B cell (primary cell): ENCODE measurements at regions not wholly inside any gene's neighbourhood (a gene's known extent, or its start where the extent isn't known, plus 50 kb on each side); places are given as distances from the start of the nearest gene placed in this dataset.

Source experiments
- ATAC-seq: fragments of 200-7000 bp; cut with Tn5 transposase; one replicate; pipeline ENCODE4 v1.10.0; 2021; ENCODE audit warnings: low read depth, mild to moderate bottlenecking, moderate number of reproducible peaks, moderate library complexity
- CTCF ChIA-PET: fragments of 350-600 bp; sonication (Branson Sonifier 250); formaldehyde crosslinking; loops from one replicate; lab custom pipeline; 2021; ENCODE audit warnings: antibody characterized with exemption, inconsistent platforms; lab: Charles Lee
- POLR2A ChIA-PET: fragments of 350-600 bp; sonication (Branson Sonifier 250); formaldehyde crosslinking; loops from one replicate; lab custom pipeline; 2021; ENCODE audit warnings: antibody characterized with exemption; lab: Charles Lee
- DNase-seq: peaks from one replicate; pipeline ENCODE4 v3.0.0; 2013
- H2AFZ ChIP-seq: 2 replicates; pipeline ENCODE4 v1.6.1; 2012; ENCODE audit warnings: mild to moderate bottlenecking, low read depth, low read length; ENCODE audit not compliant: insufficient read depth, poor library complexity, severe bottlenecking
- H3K27ac ChIP-seq, 2 donors: 1 replicate in 1 of 2; 2 replicates in 1 of 2; pipeline ENCODE4 v1.5.1; 2012 to 2013; ENCODE audit warnings: low read length in 2 of 2, mild to moderate bottlenecking in 2 of 2, moderate library complexity in 1 of 2
- H3K27me3 ChIP-seq, 4 experiments: fragments of 200-600 bp in 1 of 4; sonication (generic) in 1 of 4; replicated peaks in 1 of 4; 1 replicate in 2 of 4; 2 replicates in 2 of 4; pipeline versions ENCODE4 v1.6.1 to v1.7.0; 2013 to 2016; ENCODE audit warnings: low read length in 3 of 4, mild to moderate bottlenecking in 2 of 4, mixed read lengths in 1 of 4, moderate library complexity in 1 of 4; ENCODE audit not compliant: insufficient read depth in 4 of 4, control insufficient read depth in 3 of 4; ENCODE audit errors: control extremely low read depth in 1 of 4
- H3K36me3 ChIP-seq, 2 experiments: replicated peaks in 1 of 2; 1 replicate in 1 of 2; 2 replicates in 1 of 2; pipeline versions ENCODE4 v1.6.1 to v1.7.1; 2013; ENCODE audit warnings: low read length in 1 of 2; ENCODE audit not compliant: insufficient read depth in 2 of 2, control insufficient read depth in 1 of 2; ENCODE audit errors: control extremely low read depth in 1 of 2, extremely low read depth in 1 of 2
- H3K4me1 ChIP-seq, 2 donors: fragments of 200-600 bp in 1 of 2; sonication (generic) in 1 of 2; 1 replicate in 1 of 2; 2 replicates in 1 of 2; pipeline versions ENCODE4 v1.5.1 to v1.6.1; 2013 to 2017; ENCODE audit warnings: low read length in 2 of 2; ENCODE audit not compliant: control insufficient read depth in 2 of 2, insufficient read depth in 2 of 2
- H3K4me2 ChIP-seq: replicated peaks from 2 replicates; pipeline ENCODE3; 2012; ENCODE audit warnings: mild to moderate bottlenecking, low read depth, low read length; ENCODE audit not compliant: poor library complexity, severe bottlenecking
- H3K4me3 ChIP-seq, 5 experiments: fragments of 200-600 bp in 1 of 5; sonication (generic) in 1 of 5; 1 replicate in 3 of 5; 2 replicates in 2 of 5; pipeline versions ENCODE4 v1.5.1 to v1.7.0; 2011 to 2016; ENCODE audit warnings: low read length in 4 of 5, mild to moderate bottlenecking in 4 of 5, low read depth in 2 of 5, control low read depth in 1 of 5, moderate library complexity in 1 of 5; ENCODE audit not compliant: insufficient read depth in 1 of 5; ENCODE audit errors: control extremely low read depth in 1 of 5, extremely low read depth in 1 of 5
- H3K79me2 ChIP-seq: fragments of 200-600 bp; sonication (generic); one replicate; pipeline ENCODE4 v1.6.0; 2016; ENCODE audit warnings: low read length; ENCODE audit not compliant: control insufficient read depth, insufficient read depth
- H3K9ac ChIP-seq: fragments of 200-600 bp; sonication (generic); 2 replicates; pipeline ENCODE4 v1.6.1; 2017; ENCODE audit warnings: mild to moderate bottlenecking, low read length, moderate library complexity
- H3K9me3 ChIP-seq, 3 donors: one replicate each; pipeline versions ENCODE4 v1.6.1 to v1.7.1; 2013; ENCODE audit warnings: low read length in 2 of 3; ENCODE audit not compliant: control insufficient read depth in 2 of 3, insufficient read depth in 1 of 3; ENCODE audit errors: control extremely low read depth in 1 of 3
- H4K20me1 ChIP-seq: 2 replicates; pipeline ENCODE4 v1.6.0; 2012; ENCODE audit warnings: mild to moderate bottlenecking, low read length; ENCODE audit not compliant: insufficient read depth, control insufficient read depth, poor library complexity, severe bottlenecking
- H3K27ac Mint-ChIP-seq: one replicate; pipeline ENCODE4 v1.8.0; 2021; ENCODE audit warnings: mixed read lengths
- H3K27me3 Mint-ChIP-seq: one replicate; pipeline ENCODE4 v1.8.0; 2021; ENCODE audit warnings: mixed read lengths
- H3K4me1 Mint-ChIP-seq: one replicate; pipeline ENCODE4 v1.8.0; 2021; ENCODE audit warnings: mixed read lengths
- H3K4me3 Mint-ChIP-seq: one replicate; pipeline ENCODE4 v1.8.0; 2021; ENCODE audit warnings: mixed read lengths
- H3K9me3 Mint-ChIP-seq: one replicate; pipeline ENCODE4 v1.8.0; 2022; ENCODE audit warnings: mixed read lengths; ENCODE audit not compliant: insufficient read depth
- EZH2 ChIP-seq: IDR thresholded peaks from 2 replicates; pipeline ENCODE4 v1.6.1; 2012; ENCODE audit warnings: borderline replicate concordance, low read depth, mild to moderate bottlenecking, moderate library complexity, low read length; ENCODE audit not compliant: insufficient read depth, poor library complexity, severe bottlenecking
- WGBS: methylation state at CpG from one replicate; pipeline ENCODE4 v1.1.5; 2013; ENCODE audit warnings: missing lambda C conversion rate; ENCODE audit not compliant: insufficient coverage; 5-methylcytosine and 5-hydroxymethylcytosine counted together
- intact Hi-C: fragments of 100-400 bp; cut with micrococcal nuclease; formaldehyde crosslinking; loops from one replicate; pipeline ENCODE4 v1.10.0; 2022
- TF ChIP-seq, protein P1 (sequence below): fragments of 200-600 bp; IDR thresholded peaks from one replicate; pipeline ENCODE4 v1.8.0; 2022; ENCODE audit warnings: antibody characterized with exemption, mild to moderate bottlenecking

DNA sequence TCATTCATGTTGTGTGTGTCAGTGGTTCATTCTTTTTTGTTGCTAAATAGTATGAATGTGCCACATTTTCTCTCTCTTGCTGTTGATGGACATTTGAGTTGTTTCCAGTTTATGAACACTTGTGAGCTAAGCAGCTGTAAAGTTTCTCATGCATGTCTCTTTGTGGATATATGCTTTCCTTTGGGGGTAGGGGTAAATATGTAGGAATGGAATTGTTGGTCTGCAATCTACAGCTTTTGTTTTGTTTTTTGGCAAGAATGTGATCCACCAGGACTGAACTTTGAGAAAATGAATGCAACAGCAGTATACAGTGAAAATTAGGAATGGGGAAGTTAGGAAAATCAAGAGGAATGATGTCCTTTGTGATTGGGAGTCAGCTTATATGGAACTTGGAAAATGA is 226.3 kb downstream of the CDCA7 start:
- DNase-seq: no peak
- Mint-ChIP-seq H3K9me3 (no peaks in the 10 kb centered on the region), H3K4me3 (no peak overlapping the region), H3K27ac (no peak overlapping the region), H3K4me1 (no peaks in the 10 kb centered on the region), H3K27me3 (peaks cover 13% of the 10 kb centered on the region)
- ChIA-PET POLR2A (no interaction called here), CTCF (no interaction called here)
- no peak for TF ChIP-seq EZH2
- TF ChIP-seq, protein P1, sequence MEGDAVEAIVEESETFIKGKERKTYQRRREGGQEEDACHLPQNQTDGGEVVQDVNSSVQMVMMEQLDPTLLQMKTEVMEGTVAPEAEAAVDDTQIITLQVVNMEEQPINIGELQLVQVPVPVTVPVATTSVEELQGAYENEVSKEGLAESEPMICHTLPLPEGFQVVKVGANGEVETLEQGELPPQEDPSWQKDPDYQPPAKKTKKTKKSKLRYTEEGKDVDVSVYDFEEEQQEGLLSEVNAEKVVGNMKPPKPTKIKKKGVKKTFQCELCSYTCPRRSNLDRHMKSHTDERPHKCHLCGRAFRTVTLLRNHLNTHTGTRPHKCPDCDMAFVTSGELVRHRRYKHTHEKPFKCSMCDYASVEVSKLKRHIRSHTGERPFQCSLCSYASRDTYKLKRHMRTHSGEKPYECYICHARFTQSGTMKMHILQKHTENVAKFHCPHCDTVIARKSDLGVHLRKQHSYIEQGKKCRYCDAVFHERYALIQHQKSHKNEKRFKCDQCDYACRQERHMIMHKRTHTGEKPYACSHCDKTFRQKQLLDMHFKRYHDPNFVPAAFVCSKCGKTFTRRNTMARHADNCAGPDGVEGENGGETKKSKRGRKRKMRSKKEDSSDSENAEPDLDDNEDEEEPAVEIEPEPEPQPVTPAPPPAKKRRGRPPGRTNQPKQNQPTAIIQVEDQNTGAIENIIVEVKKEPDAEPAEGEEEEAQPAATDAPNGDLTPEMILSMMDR: no peak
- ATAC-seq: no peak
- no peak overlapping the region for H3K4me2 ChIP-seq
- no peak overlapping the region for H3K9ac ChIP-seq
- H3K79me2 ChIP-seq: no peaks in the 10 kb centered on the region
- no peak overlapping the region for H3K4me3 ChIP-seq
- intact Hi-C loops: no loop called here
- no peaks in the 10 kb centered on the region for H3K4me1 ChIP-seq
- no peak overlapping the region for H3K27ac ChIP-seq
- H3K27me3 ChIP-seq: peaks cover 0 to 3% (median 1%) of the 10 kb centered on the region in 4 experiments
- H2AFZ ChIP-seq: no peak overlapping the region
- no peaks in the 10 kb centered on the region for H3K36me3 ChIP-seq
- no peaks in the 10 kb centered on the region for H4K20me1 ChIP-seq
- H3K9me3 ChIP-seq: no peaks in the 10 kb centered on the region

DNA sequence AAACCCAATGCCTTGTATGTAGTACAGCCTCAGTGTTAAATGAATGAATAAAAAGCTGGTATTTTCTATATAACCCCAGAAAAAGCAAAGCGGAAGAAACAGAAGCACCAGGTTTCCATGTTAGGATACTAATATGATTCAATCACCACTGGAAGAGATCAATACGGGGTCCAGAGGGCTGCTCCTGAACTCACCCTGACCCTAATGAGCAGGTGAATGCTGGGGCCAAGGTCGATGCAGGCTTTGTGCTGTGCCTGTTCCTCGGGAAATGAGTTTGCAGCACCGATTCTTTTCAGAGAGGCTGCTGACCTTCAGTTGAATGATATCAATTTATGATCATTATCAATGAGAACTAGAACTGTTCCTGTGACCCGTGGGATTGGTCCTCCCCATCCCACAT is 228.5 kb downstream of the CDCA7 start:
- Histone ChIP-seq H2AFZ (no peak overlapping the region), H3K27me3 (peaks cover 0 to 3% (median 1%) of the 10 kb centered on the region in 4 experiments), H4K20me1 (no peaks in the 10 kb centered on the region), H3K4me2 (no peak overlapping the region), H3K36me3 (no peaks in the 10 kb centered on the region), H3K9ac (no peak overlapping the region), H3K27ac (no peak overlapping the region), H3K79me2 (no peaks in the 10 kb centered on the region), H3K4me1 (no peaks in the 10 kb centered on the region), H3K4me3 (no peak overlapping the region), H3K9me3 (no peaks in the 10 kb centered on the region)
- POLR2A ChIA-PET: no interaction called here
- peaks cover 25% of the 10 kb centered on the region for H3K27me3 Mint-ChIP-seq
- DNase-seq (no peak), ATAC-seq (no peak)
- intact Hi-C loops: no loop called here
- CTCF ChIA-PET: interaction anchor here (0.6 kb wide), 1 partner anchor 1114 kb away, joined by 5 read pairs; no protein-coding TSS in a partner anchor
- H3K27ac Mint-ChIP-seq: no peak overlapping the region
- no peak overlapping the region for H3K4me3 Mint-ChIP-seq
- no peaks in the 10 kb centered on the region for H3K9me3 Mint-ChIP-seq
- no peak for TF ChIP-seq EZH2
- TF ChIP-seq, protein P1: no peak
- WGBS: 86% methylated on average over 2 of the region's 6 CpGs
- no peaks in the 10 kb centered on the region for H3K4me1 Mint-ChIP-seq
